CD4-positive, alpha-beta T cell treated with Interleukin-17A for 1 hour (primary cell): ENCODE measurements at regions not wholly inside any gene's neighbourhood (a gene's known extent, or its start where the extent isn't known, plus 50 kb on each side); places are given as distances from the start of the nearest gene placed in this dataset.

Experiments used
- DNase-seq: peaks from one replicate; pipeline ENCODE4 v3.0.0-alpha.2; 2020

DNA sequence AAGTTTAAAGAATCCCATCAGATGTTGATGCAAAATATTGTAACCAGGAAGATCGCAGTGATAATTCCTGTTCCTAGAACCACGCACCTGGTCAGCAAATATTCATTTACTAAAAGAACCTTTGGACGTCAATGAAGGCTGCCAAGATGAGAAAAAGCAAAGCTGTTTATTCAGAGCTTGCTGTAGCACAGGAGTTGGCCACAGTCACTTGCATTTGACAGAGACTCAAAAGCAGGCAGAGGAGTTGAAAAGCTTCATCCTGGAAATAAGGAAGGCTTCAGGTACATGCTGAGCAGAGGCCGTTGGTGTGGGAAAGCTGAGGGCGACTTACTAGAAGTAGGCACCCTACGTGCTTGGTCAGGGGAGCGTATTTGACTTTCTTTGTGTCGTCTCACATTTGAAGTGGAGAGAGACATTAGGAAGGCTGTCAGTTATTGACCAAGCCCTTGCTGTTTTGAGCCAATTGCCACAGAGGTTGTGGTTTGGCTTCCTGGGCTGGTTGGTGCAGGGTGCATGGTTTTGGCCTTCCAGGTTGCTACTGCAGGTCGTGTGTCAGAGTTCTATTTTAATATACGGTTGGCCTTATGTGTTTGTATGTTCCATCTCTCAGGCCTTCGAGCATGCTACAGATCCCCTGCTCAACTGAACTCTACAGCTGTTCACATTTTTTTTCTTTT, 289.6 kb downstream of the METTL4 start:
- no peak for DNase-seq

DNA sequence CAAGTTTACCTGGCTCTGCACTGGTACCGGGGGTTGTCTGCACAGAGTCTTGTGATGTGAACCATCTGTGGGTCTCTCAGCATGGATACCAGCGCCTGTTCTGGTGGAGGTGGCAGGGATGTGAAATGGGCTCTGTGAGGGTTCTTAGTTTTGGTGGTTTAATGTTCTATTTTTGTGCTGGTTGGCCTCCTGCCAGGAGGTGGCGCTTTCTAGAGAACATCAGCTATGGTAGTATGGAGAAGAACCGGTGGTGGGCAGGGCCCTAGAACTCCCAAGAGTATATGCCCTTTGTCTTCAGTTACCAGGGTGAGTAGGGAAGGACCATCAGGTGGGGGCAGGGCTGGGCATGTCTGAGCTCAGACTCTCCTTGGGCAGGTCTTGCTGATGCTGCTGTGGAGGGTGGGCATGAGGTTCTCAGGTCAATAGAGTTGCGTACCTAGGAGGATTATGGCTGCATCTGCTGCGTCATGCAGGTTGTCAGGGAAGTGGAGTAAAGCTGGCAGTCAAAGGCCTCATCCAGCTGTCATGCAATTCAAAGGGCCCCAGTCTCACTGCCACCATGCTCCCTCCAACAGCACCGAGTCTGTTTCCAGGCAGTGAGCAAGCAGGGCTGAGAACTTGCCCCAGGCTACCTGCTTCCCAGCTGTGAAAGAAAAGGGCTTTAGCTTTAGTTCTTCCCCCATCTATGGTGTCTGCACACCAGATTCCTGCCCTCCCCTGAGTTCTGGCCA, 278.0 kb downstream of the METTL4 start:
- DNase-seq = no peak

DNA sequence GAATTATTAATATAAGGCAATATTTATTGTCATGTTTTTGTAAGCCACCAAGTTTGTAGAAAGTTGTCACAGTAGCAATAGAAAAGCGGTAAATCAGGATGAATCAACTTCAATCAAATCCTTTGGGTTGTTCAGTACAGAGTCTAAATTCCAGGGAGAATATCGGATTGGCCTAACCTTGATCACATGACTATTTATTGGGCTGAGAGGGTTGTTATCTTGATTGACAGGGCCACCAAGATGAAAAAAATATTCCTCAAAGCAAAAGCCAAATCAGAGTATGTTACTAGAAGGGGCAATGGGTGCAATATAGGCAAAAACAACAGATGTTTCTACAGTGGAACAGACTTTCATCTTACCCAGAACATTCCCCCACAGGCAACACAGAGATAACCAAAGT, 270.0 kb downstream of the METTL4 start:
- no peak for DNase-seq

DNA sequence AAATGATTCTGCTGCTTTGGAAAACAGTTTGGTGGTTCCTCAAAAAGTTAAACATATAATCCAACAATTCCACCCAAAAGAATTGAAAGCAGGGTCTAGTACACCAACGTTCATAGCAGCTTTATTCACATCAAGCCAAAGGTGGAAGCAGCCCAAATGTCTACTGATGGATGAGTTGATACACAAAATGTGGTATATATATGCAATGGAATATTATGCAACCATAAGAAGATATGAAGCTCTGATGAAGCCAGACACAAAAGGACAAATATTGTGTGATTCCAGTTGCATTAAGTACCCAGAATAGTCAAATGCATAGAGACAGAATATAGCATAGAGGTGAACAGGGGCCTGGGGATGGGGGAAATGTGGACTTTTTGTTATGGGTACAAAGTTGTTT, 269.3 kb downstream of the METTL4 start:
- no peak for DNase-seq

DNA sequence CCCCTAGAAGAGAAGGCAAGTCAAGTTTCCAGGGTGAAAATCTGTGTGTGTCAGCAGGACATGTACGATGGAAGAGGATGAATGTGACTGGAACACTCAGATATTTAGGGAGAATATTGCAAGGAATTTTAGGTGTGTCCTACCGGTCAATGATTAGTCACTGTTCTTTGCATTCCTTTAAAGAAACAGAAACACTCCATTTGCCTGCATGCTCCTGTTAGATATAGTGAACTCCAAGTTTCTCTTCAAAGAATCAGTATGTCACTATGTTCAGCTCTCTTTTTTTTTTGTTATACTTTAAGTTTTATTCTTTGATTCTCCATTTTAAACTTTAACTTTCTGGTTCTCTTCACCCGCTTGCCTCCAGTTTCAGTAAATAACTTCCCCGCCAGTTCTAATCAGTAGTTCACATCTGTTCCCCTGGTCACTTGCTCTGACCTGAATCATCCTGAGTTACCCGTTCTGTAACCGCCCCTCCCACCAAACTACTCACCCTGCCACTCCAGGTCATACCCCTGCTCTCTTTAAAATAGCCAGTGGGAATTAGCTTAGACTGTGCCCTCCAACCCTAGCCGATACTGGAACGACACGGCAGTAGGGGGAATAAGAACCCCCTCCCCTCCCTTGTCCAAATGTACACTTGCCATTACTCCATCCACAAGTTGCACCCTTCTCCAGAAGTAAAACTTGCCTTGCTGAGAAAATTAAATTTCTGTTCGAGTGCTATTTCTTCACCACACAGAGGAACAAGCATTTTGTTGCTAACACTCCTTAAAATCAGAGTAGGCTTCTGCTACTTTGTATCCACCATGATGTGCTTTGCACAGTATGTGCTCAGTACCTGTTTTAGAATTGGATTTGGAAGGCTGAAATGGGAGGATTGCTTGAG, 268.4 kb downstream of the METTL4 start:
- no peak for DNase-seq

DNA sequence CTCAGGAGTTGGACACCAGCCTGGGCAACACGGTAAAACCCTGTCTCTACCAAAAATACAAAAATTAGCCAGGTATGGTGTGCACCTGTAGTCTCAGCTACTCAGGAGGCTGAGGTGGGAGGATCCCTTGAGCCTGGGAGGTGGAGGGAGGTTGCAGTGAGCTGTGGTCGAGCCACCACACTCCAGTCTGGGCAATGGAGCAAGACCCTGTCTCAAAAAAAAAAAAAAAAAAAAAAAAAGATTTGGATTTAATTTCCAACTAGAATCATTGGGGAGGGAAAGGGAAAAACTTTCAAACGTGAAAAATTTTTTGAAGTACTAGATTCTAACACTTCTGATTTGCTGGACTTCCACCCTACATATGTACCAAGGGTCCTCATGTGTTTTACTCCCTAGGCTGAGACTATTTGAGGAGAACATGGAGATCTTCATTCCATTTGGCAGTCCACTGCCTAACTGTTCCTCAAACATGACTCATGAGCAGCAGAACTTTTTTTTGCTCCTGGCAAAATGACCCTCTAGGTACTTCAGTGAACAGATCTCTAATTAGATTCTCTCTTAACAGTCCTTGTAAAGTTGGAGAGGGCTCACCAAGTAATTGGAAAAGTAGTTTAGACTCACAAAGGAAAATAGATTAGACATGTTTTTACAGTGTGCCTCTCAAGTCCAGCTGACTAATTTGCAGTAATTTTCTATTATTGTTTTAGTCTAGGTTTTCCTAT, 267.6 kb downstream of the METTL4 start:
- DNase-seq = no peak

DNA sequence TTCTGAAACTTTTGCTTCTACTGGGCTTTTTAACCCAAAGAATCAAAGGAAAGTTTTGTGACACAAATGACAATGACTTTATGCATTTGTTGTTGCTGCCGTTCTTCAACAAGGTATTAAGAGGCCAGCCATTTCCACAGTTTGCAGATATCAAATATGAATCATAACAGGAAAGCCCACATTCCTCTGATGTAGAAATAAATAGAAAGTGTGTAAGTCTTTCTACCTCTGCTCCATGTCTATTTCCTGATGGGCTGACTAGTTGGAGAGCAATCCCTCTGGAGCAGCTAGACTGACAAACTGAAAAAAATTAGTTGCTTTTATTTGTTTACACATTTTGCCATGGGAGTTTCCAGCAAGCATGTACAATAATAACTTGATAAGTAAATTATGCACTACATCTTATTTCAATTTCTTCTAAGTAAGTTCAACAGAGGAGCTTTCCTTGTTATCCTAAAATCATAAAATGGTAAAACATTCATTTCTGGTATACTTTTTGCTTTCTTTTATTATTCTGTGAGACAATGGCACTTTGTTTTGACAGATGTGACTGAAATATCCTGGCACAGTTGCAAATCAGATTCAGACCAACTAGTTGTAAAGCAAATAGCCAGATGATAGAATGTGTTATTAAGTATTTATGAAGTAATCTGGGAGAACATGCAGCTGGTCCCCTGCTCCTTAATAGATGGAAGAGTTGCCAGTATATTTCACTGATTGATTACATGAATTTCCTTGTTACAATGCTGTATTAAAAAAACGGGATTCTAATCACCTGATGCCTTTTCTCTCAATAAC, 266.7 kb downstream of the METTL4 start:
- DNase-seq = no peak

DNA sequence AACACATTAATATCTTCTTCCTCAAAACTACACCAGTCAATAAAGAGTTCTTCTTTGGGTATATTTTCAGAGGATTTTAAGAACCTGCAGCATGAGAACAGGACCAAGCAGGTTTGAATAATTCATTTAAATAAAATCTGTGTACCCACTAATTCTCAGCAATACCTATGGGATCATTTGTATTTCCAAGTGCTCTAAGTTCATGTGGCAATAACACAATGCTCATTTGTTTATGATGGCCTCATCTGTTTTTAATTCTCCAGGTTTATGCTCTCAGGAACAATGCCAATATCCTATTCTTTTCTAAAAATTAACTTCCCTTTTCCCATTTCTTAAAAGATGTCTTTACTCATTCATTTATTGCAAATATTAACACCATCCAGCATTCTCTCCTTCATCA, 264.7 kb downstream of the METTL4 start:
- DNase-seq = no peak

DNA sequence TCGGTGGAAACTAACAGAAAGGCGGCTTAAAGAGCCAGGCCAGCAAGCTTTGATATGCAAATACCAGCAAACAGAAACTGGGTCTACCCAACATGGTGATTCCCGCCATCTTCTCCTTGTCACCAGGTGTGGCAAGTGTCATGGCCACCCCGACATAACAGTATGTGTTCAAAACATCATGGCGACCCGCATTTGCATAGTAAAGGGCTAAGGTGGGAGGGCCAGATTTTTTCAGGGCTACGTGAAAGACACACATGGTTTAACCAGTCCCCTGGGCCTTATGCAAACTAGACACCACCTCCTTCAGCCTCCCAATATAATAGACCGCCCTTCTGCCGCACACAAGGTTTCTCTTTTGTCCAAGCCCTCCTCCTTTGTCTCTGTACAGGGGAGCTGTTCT, 260.4 kb downstream of the METTL4 start:
- DNase-seq = no peak

DNA sequence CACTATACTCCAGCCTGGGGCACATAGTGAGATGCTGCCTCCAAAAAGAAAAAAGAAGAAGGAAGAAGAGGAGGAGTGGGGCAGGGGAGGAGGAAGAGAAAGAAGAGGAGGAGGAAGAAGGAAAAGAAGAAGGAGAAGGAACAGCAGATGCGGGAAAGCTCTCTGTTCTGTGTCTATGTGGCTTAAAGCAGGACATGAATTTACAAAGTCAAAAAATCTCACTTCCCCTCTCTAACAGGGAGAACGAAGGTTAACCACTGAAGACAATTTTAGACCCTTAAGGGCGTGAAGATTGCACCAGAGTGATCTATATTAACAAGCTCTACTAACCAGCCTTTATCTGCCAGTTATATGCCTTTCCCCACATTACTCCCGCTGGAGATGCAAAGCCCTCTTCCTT, 258.9 kb downstream of the METTL4 start:
- no peak for DNase-seq

DNA sequence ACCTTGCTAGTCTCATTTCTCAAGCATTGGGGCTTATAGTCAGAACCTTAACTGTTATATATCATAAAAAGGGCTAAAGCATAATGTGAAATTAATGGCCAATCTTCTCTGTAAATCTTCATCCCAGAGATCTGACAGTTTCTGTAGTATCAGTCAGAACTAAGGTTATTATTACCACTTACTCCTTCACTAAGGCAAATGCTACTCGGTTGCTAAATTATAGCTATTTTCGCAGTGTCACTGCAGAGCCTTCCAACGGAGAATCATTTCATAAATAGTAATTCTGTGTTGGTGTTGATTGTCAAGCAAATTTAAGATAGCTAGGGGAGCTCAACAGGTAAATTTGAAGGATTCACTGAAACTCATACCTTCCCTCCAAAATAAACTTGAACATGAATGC, 258.0 kb downstream of the METTL4 start:
- DNase-seq = no peak

DNA sequence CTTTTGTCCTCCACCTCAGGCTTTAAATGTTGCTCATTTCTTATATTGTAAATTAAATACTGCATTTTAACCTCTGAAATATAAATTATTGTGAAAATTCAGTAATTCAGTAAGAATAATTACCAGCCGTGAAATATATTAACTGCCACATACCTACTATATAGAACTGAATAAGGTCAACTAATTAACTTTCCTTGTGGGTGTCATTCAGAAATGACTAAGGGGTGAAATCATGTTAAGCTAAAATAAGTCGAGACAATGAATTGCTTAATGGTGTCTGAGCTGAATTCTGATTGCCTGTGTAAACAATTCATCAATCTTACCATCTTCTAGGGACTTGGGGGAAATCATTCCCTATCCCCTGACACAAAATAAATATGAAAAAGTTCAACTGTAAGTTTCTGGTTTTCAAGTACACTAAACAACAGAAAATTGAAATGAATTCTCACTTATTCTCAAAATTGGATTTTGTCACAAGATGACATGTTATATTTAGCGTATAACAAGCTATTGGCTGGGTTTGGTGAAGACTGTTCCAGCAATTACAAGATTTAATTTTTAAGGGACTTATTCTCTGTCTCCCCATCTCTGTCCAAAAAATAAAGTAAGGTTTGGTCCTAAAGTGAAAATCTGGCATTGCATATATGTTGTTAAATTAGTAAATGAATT, 255.1 kb downstream of the METTL4 start:
- DNase-seq = no peak

DNA sequence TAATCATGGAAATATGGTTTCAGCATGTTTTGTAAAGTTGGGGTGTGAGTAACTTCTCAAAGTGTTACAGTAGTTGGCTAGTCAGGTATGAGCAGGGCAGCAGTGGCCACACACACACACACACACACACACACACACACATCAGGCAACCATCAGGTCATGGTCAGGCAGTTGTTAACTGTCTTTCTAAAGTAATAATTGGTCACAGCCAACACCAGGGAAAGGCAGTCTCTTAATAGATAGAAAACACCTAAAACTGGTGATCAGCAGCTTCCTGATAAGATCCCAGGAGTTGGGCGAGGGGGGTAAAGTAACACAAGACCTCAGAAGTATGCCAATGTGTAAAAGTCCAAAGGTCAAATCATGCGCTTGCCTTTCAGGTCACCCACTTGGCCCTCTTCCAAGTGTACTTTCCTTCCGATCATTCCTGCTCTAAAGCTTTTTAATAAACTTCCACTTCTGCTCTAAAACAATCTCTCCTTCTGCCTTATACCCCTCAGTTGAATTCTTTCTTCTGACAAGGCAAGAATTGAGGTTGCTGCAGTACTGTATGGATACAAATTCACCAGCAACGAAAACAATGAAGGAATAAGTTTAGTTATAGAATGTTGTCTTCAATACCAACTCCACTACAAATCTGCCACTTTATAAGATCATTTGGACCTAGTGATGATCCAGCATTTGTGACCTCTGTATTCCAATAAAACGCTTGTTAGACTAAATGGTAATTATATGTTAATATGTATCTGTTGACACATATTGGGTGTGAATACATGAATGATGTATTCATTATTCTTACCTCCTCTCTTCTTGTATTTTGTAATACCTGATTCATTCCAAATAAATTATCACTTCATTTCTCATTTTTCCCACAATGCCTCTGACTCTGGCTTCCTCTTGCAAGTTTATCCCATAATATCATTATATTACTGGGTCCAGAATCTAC, 254.3 kb downstream of the METTL4 start:
- DNase-seq = no peak

DNA sequence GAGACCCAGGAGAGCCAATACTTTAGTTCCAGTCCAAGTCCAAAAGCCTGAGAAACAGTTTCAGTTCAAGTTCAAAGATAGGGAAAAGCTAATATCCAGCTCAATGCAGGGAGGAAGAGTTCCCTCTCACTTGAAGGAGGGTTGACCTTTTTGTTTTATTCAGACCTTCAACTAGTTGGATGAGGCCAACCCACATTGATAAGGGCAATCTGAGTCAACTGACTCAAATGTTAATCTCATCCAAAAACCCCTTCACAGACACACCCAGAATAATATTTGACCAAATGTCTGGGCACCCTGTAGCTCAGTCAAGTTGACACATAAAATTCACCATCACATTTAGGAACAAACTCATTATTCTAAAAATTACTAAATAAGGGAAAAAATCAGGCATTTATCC, 246.8 kb downstream of the METTL4 start:
- no peak for DNase-seq

DNA sequence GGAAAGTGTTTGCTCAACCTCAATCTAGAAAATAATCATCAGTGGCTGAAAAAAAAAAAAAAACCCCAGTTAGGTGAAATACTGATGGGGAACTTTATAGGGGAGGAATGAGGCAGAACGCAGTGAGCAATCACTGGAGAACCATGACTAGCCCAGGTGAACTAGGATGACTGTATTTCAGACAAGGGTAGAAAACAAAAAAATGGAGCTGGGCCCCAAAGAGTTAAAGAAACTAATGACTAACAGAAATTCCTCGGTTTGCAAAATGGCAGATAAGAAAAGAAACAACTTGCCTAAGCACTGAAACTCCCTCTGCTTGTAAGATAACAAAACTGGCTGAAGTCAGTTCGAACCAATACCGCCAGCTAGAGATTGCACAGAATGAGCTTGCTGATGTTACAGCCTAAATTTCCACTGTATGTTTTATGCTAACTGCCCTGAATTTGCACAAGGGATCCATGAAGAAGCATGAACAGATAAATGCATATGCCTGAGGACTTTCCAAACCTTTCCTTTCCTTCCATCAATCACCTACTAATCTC, 245.9 kb downstream of the METTL4 start:
- no peak for DNase-seq

DNA sequence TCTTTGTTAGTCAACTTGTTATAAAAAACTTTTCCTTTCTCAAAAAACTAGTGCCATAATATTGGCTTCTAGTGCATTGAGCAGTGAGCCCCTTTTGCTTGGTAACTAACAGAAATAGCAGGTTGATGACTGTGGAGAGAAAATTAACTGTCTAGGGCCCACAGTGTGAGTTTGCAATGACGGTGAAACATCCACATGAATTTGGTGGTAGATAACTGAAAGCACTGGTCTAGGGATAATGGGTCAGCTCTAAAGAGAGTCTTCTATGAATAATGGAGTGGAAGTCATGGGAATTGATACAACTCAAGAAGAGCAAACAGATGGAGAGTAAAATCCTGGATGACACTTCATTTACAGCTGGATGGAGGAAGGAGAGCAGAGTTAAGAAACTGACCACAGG, 245.4 kb downstream of the METTL4 start:
- DNase-seq = no peak

DNA sequence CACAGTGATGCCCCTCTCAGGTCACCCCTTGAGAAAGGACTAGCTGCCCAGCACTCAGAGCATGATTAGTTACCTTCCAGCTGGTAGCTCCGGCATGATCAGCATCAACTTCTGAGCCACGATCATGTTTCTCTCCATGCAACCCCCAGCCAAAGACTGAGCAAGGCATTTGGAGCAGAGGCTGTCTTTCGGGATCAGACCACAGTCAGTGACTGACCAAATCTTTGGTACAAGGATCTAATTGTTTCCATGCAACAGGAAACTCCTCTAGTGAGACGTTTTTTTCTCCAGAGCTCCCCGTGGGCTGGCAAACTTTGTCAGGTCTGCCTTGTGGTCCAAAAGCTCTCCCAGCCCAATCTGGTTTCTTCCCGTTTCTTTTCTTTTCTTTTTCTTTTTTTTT, 244.3 kb downstream of the METTL4 start:
- no peak for DNase-seq

DNA sequence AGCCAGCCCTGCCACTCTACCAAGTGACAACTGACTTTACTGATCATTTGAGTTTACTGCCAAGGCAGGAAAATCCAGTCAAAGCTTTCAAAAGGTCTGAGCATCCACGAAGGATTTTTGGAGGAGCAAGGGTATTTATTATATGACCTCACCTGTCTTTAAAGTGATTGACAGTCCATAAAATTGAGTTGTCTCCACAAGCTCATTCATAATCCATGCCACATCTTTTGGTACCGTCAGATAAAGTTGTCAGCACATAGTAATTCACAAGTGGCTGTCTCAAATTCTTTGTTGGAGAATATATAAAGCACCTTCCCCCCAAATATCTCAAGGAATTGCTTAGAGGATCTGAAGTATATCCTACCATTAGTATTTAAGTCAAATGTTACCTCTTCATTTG, 240.5 kb downstream of the METTL4 start:
- DNase-seq = no peak

DNA sequence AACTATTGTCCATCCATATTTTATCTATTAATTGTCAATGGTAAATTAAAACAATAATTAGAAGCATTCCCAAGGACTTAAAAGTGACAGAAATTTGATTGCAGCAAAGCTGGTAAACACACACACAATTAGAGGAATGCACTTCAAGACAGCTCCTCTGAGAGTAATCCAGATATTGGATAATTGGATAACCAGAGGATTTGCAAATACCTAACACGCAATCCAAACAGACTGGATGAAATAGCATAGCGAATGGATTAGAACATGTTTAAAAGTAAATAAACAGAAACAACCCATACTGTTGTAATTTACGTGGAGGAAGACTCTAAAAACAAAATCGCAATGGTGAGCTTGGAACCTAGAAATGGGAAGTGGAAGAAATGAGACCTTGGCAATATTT, 239.8 kb downstream of the METTL4 start:
- DNase-seq = no peak

DNA sequence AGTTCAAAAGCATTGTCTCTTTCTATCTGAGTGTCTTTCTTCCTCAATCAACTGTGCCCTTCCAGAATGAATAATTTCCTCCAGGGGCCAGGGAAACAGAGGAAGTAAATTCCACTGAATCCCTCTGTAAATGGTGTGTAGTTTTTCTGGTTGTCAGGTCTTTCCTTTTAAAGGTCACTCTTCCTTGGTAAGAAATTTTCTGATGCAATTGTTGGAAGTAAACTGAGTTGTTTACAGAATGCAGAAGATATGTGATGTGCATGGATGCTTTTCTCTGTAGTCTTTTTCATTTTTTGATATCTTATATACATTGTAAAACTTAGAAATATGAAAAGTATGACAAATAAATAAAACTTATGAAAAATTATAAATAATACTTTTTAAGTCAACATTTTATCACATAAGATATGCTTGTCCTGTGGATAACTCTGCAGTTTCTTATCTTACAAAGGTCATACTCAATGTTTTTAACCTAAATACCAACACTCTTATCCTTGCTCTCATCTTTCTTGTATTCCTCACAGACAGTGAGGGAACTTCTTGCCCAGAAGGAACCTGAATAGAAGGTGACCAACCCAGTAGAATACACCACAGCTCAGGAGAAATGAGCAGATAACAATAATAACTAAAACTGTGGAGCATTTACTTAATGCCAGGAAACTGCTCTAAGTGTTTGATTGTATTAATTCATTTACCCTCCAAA, 234.5 kb downstream of the METTL4 start:
- no peak for DNase-seq
